Gastrocnemius medialis (tissue), 4 donors: ENCODE measurements at regions not wholly inside any gene's neighbourhood (a gene's known extent, or its start where the extent isn't known, plus 50 kb on each side); places are given as distances from the start of the nearest gene placed in this dataset.

ENCODE experiments used
- CTCF ChIP-seq, 5 experiments: fragments of 450-650 bp in 3 of 5; fragments of 200-600 bp in 2 of 5; sonication (generic) in 2 of 5; IDR thresholded peaks in 4 of 5; conservative IDR thresholded peaks in 1 of 5; 1 replicate in 4 of 5; 2 replicates in 1 of 5; pipeline ENCODE4 v1.5.1; 2016 to 2019; ENCODE audit warnings: antibody characterized with exemption in 5 of 5, mild to moderate bottlenecking in 3 of 5, moderate library complexity in 3 of 5
- POLR2A ChIP-seq, 2 donors: fragments of 450-650 bp; IDR thresholded peaks; one replicate each; pipeline ENCODE4 v1.6.1; 2017; ENCODE audit warnings: antibody characterized with exemption in 2 of 2, mild to moderate bottlenecking in 2 of 2, moderate library complexity in 2 of 2

GRCh38 chr5:121731377-121731776 is 120.3 kb upstream of the FTMT start:
- TF ChIP-seq CTCF (IDR thresholded peaks at IDR 0.05 in 4 of 5, conservative IDR thresholded peaks at IDR 0.05 in 1 of 5) (no peak), POLR2A (IDR thresholded peaks at IDR 0.05) (no peak)
